Mammary epithelial cell (primary cell): ENCODE measurements at regions not wholly inside any gene's neighbourhood (a gene's known extent, or its start where the extent isn't known, plus 50 kb on each side); places are given as distances from the start of the nearest gene placed in this dataset.

Experiments used
- EZH2 ChIP-seq: IDR thresholded peaks from 2 replicates; pipeline ENCODE4 v1.6.1; 2012; ENCODE audit warnings: low read length, inconsistent platforms, borderline replicate concordance
- TF ChIP-seq, protein P1 (sequence below), 2 donors: IDR thresholded peaks in 1 of 2; conservative IDR thresholded peaks in 1 of 2; 2 replicates each; pipeline ENCODE4 v1.5.1; 2011 to 2012; ENCODE audit warnings: inconsistent platforms in 2 of 2, low read length in 2 of 2, mild to moderate bottlenecking in 2 of 2, control low read depth in 1 of 2, low read depth in 1 of 2; ENCODE audit not compliant: insufficient read depth in 1 of 2; ENCODE audit errors: extremely low read depth in 1 of 2

DNA sequence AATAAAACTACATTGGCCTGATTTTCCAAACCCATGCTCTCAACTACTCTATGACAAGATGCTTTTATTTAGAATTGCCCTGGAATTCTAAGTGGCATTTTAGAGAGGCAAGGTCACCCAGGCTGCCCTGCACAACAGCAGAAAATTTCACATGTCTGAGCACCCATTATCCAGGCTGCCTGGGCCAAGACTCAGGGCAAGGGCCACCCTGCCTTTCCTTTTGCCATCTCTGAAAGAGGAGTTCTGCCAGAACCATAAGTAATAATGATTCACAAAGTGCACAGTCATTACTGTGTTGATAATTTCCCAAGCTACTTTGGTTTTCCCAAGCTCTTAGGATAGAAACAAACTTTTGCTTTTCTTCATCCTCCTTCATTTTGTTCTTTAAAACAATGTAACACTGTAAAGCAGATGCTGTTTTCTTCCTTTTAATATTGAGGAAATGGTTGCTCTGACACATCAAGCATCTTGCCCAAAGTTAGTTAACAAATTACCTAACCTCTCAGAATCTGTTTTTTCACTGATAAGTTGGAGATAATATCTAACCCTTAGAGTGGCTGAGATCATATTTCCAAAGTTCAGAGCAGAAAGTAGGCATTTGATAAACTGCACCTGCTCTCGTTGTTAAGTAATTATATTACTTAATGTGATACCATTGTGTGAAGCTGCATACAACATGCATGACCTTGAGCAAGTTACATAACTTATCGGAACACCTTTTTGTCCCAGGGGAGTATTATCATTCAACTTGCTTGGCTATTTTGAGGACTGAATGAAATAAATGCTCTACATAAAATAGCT lies 325.6 kb downstream of the PRELID2 start:
- TF ChIP-seq, protein P1, sequence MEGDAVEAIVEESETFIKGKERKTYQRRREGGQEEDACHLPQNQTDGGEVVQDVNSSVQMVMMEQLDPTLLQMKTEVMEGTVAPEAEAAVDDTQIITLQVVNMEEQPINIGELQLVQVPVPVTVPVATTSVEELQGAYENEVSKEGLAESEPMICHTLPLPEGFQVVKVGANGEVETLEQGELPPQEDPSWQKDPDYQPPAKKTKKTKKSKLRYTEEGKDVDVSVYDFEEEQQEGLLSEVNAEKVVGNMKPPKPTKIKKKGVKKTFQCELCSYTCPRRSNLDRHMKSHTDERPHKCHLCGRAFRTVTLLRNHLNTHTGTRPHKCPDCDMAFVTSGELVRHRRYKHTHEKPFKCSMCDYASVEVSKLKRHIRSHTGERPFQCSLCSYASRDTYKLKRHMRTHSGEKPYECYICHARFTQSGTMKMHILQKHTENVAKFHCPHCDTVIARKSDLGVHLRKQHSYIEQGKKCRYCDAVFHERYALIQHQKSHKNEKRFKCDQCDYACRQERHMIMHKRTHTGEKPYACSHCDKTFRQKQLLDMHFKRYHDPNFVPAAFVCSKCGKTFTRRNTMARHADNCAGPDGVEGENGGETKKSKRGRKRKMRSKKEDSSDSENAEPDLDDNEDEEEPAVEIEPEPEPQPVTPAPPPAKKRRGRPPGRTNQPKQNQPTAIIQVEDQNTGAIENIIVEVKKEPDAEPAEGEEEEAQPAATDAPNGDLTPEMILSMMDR (conservative IDR thresholded peaks at IDR 0.05 in 1 of 2, IDR thresholded peaks at IDR 0.05 in 1 of 2; ENCODE audit: extremely low read depth in 1 of 2, insufficient read depth in 1 of 2, low read depth in 1 of 2, low read length in 2 of 2): no peak
- TF ChIP-seq EZH2: no peak
